ENCODE measurements at regions not wholly inside any gene's neighbourhood (a gene's known extent, or its start where the extent isn't known, plus 50 kb on each side); places are given as distances from the start of the nearest gene placed in this dataset.

- TF ChIP-seq SUZ12 (IDR thresholded peaks at IDR 0.05) (no peak), FOXK2 (IDR thresholded peaks at IDR 0.05) (no peak), ZNF384 (IDR thresholded peaks at IDR 0.05) (no peak), SP1 (IDR thresholded peaks at IDR 0.05) (no peak), HDGF (IDR thresholded peaks at IDR 0.05; ENCODE audit: borderline replicate concordance) (no peak), FOXA1 (IDR thresholded peaks at IDR 0.05) (no peak), LEF1 (IDR thresholded peaks at IDR 0.05; ENCODE audit: borderline replicate concordance) (no peak), FOXM1 (IDR thresholded peaks at IDR 0.05; ENCODE audit: borderline replicate concordance) (no peak), BHLHE40 (IDR thresholded peaks at IDR 0.05; ENCODE audit: borderline replicate concordance) (no peak), ARNT (IDR thresholded peaks at IDR 0.05) (no peak), TARDBP (IDR thresholded peaks at IDR 0.05) (no peak)
Observed at GRCh38 chr2:521853-522530, 155.2 kb downstream of the TMEM18 start.

All from HEK293T (cell line).